ENCODE measurements at regions not wholly inside any gene's neighbourhood (a gene's known extent, or its start where the extent isn't known, plus 50 kb on each side); places are given as distances from the start of the nearest gene placed in this dataset.

- in situ Hi-C loops (cut with MboI; ENCODE audit: low pct_unique_long_range_greater_than_20kb, low sequenced_read_pairs, unreplicated experiment) = no loop called here
- no peak for DNase-seq (ENCODE audit: low spot score)
- TF ChIP-seq, protein P1, sequence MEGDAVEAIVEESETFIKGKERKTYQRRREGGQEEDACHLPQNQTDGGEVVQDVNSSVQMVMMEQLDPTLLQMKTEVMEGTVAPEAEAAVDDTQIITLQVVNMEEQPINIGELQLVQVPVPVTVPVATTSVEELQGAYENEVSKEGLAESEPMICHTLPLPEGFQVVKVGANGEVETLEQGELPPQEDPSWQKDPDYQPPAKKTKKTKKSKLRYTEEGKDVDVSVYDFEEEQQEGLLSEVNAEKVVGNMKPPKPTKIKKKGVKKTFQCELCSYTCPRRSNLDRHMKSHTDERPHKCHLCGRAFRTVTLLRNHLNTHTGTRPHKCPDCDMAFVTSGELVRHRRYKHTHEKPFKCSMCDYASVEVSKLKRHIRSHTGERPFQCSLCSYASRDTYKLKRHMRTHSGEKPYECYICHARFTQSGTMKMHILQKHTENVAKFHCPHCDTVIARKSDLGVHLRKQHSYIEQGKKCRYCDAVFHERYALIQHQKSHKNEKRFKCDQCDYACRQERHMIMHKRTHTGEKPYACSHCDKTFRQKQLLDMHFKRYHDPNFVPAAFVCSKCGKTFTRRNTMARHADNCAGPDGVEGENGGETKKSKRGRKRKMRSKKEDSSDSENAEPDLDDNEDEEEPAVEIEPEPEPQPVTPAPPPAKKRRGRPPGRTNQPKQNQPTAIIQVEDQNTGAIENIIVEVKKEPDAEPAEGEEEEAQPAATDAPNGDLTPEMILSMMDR (IDR thresholded peaks at IDR 0.05; ENCODE audit: extremely low read depth, insufficient read depth, missing control alignments) = no peak
Observed at GRCh38 chr3:177347611-177348010, 150.3 kb upstream of the TBL1XR1 start.

- TF ChIP-seq, protein P1 (IDR thresholded peaks at IDR 0.05; ENCODE audit: extremely low read depth, insufficient read depth, missing control alignments) = no peak
- no peak for DNase-seq (ENCODE audit: low spot score)
- in situ Hi-C loops (cut with MboI; ENCODE audit: low pct_unique_long_range_greater_than_20kb, low sequenced_read_pairs, unreplicated experiment) = no loop called here
Observed at GRCh38 chr3:177348974-177349373, 151.7 kb upstream of the TBL1XR1 start.

DNA sequence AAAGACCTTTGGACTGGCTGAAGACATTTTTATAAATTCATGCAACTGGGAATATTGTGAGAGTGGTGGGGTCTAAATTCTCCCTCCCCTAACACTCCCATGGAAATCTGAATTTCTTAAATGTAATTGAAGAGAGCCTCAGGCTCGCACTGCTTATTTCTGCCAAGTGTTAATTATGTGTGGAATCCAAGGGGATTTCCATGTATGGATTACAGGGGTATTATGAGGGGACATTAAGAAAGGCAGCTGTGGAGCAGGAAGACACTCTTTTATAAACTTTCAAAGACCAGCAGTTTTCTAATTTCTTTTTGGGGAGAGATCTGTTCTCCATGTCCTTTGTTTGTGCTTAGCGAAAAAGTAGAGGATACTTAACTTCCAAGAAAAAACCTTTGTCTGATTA, 152.1 kb upstream of the TBL1XR1 start:
- TF ChIP-seq, protein P1 (IDR thresholded peaks at IDR 0.05; ENCODE audit: extremely low read depth, insufficient read depth, missing control alignments) = no peak
- DNase-seq (ENCODE audit: low spot score) = no peak
- in situ Hi-C loops (cut with MboI; ENCODE audit: low pct_unique_long_range_greater_than_20kb, low sequenced_read_pairs, unreplicated experiment) = no loop called here

DNA sequence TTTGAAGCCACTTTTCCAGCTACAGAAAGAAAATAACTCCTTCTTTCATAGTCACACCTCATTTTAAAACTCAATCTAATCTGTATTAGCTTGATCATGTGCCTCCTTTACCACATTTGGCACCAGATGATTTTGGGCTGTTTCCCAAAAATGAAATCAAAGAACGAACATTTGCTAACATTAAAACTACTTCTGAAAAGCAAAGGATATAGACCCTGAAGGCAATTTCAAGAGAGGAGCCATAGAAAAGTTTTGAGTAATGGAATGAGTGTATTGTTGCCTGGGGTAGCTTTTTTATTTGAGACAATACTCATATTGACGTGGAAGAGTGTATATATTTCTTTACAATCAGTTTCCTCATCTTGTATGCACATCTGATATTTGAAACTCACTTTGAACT, 152.8 kb upstream of the TBL1XR1 start:
- TF ChIP-seq, protein P1 (IDR thresholded peaks at IDR 0.05; ENCODE audit: extremely low read depth, insufficient read depth, missing control alignments) = no peak
- DNase-seq (ENCODE audit: low spot score) = no peak
- in situ Hi-C loops (cut with MboI; ENCODE audit: low pct_unique_long_range_greater_than_20kb, low sequenced_read_pairs, unreplicated experiment) = no loop called here

DNA sequence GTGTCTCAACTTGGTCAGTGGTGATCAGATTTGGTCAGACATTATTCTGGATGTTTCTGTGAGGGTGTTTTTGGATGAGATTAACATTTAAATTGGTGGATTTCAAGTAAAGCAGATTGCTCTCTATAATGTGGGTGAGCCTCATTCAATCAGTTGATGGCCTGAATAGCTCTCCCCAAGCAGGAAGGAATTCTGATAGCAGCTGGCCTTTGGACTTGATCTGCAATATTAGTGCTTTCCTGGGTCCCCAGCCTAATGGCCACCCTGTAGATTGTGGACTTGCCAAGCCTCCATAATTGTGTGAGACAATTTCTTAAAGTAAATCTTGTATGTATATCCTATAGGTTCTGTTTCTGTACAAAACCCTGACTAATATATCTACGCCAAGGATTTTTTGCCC, 153.9 kb upstream of the TBL1XR1 start:
- in situ Hi-C loops (cut with MboI; ENCODE audit: low pct_unique_long_range_greater_than_20kb, low sequenced_read_pairs, unreplicated experiment) = no loop called here
- TF ChIP-seq, protein P1 (IDR thresholded peaks at IDR 0.05; ENCODE audit: extremely low read depth, insufficient read depth, missing control alignments) = no peak
- DNase-seq (ENCODE audit: low spot score) = no peak

- DNase-seq (ENCODE audit: low spot score) = peak; percentile 77
- in situ Hi-C loops (cut with MboI; ENCODE audit: low pct_unique_long_range_greater_than_20kb, low sequenced_read_pairs, unreplicated experiment) = no loop called here
- TF ChIP-seq, protein P1 (IDR thresholded peaks at IDR 0.05; ENCODE audit: extremely low read depth, insufficient read depth, missing control alignments) = no peak
Observed at GRCh38 chr3:177351757-177352158, 154.5 kb upstream of the TBL1XR1 start.

DNA sequence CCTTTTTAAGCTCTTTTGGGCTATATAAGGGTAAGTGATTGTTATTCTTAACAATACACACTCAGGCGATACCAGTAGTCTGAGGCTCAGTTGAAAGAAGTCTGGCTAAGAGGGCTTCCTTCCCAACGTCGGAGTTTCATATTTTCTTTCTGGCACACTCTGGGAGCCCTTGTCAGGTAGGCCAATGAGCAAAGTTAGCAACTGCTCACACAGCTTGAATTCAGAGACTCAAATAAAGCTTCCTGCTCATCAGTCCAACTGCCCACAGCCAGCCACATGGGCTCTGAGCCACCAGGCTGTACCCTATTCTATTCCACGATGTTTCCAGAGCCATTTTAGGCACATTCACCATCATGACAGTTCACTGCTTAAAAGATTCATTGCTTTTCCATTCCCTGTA, 155.1 kb upstream of the TBL1XR1 start:
- DNase-seq (ENCODE audit: low spot score) = no peak
- TF ChIP-seq, protein P1 (IDR thresholded peaks at IDR 0.05; ENCODE audit: extremely low read depth, insufficient read depth, missing control alignments) = no peak
- in situ Hi-C loops (cut with MboI; ENCODE audit: low pct_unique_long_range_greater_than_20kb, low sequenced_read_pairs, unreplicated experiment) = no loop called here
